ENCODE measurements at regions not wholly inside any gene's neighbourhood (a gene's known extent, or its start where the extent isn't known, plus 50 kb on each side); places are given as distances from the start of the nearest gene placed in this dataset.

- TF ChIP-seq CTCF (IDR thresholded peaks at IDR 0.05): no peak
- no peak for TF ChIP-seq EZH2phosphoT487 (IDR thresholded peaks at IDR 0.05; ENCODE audit: borderline replicate concordance, low read depth)
- no peak for TF ChIP-seq RAD21 (IDR thresholded peaks at IDR 0.05; ENCODE audit: low read length)
- no peak for TF ChIP-seq PBX3 (IDR thresholded peaks at IDR 0.05)
- TF ChIP-seq EP300 (IDR thresholded peaks at IDR 0.05; ENCODE audit: borderline replicate concordance in 1 of 2, low read depth in 1 of 2, low read length in 1 of 2): no peak
- no peak for TF ChIP-seq SMC3 (IDR thresholded peaks at IDR 0.05; ENCODE audit: low read depth, low read length)
These were observed 516.3 kb upstream of the MKI67 start (continued) for GRCh38 chr10:128642502-128642901.

- no peak overlapping the region for H2AFZ ChIP-seq (ENCODE audit: low read depth)
- no peaks in the 10 kb centered on the region for H3F3A ChIP-seq (replicated peaks; ENCODE audit: insufficient read depth)
- WGBS (ENCODE audit: low lambda C conversion rate): 17% methylated on average over 1 of the region's 1 CpG
- H3K27me3 ChIP-seq (ENCODE audit: insufficient read depth): no peaks in the 10 kb centered on the region
- CTCF ChIA-PET: interaction anchor here (1.3 kb wide), 1 partner anchor 12 kb away, joined by 6 read pairs; no protein-coding TSS in a partner anchor
- no peaks in the 10 kb centered on the region for H3K9me2 ChIP-seq
- DNase-seq: no peak
- H3K9ac ChIP-seq: no peak overlapping the region
- H3K27ac ChIP-seq (ENCODE audit: low read depth in 2 of 2, low read length in 1 of 2): no peak overlapping the region
- TF ChIP-seq MAX (IDR thresholded peaks at IDR 0.05; ENCODE audit: low read depth) (no peak), CTCF (IDR thresholded peaks at IDR 0.05) (no peak), USF2 (IDR thresholded peaks at IDR 0.05; ENCODE audit: borderline replicate concordance, low read depth, low read length) (no peak), FOXJ3 (CRISPR knock-in tag; IDR thresholded peaks at IDR 0.05) (no peak), IRF3 (IDR thresholded peaks at IDR 0.05; ENCODE audit: low read depth, low read length) (no peak), PBX3 (IDR thresholded peaks at IDR 0.05) (no peak)
- no peaks in the 10 kb centered on the region for H4K20me1 ChIP-seq (ENCODE audit: insufficient read depth)
- no peak overlapping the region for H3K4me3 ChIP-seq (ENCODE audit: low read depth in 2 of 2, low read length in 1 of 2)
- POLR2A ChIA-PET: no interaction called here
- H3K4me1 ChIP-seq (ENCODE audit: control insufficient read depth in 1 of 2, insufficient read depth in 2 of 2, low read depth in 1 of 2, low read length in 1 of 2): no peaks in the 10 kb centered on the region
- no peaks in the 10 kb centered on the region for H3K36me3 ChIP-seq (replicated peaks in 1 of 2; ENCODE audit: control insufficient read depth in 1 of 2, insufficient read depth in 2 of 2, low read length in 1 of 2)
- H3K79me2 ChIP-seq (ENCODE audit: insufficient read depth): no peaks in the 10 kb centered on the region
- peaks cover 4% of the 10 kb centered on the region; the same call in 1 of the 2 replicates for H3K9me3 ChIP-seq
- no peak overlapping the region for H3K4me2 ChIP-seq
These were observed 517.4 kb upstream of the MKI67 start for GRCh38 chr10:128643658-128644057.
